Inflammatory macrophage treated with lipopolysaccharide for 1 hour (primary cell): ENCODE measurements at regions not wholly inside any gene's neighbourhood (a gene's known extent, or its start where the extent isn't known, plus 50 kb on each side); places are given as distances from the start of the nearest gene placed in this dataset.

ENCODE experiments used
- DNase-seq, 2 donors: peaks; one replicate each; pipeline ENCODE4 v3.0.0-alpha.2; 2020 to 2022

GRCh38 chr11:43545610-43546009, 134.9 kb upstream of the HSD17B12 start:
- no peak for DNase-seq

- DNase-seq: no peak
These were observed 133.7 kb upstream of the HSD17B12 start for GRCh38 chr11:43546561-43547429.

GRCh38 chr11:43547430-43547831, 133.1 kb upstream of the HSD17B12 start:
- no peak for DNase-seq

- no peak for DNase-seq
These were observed 132.6 kb upstream of the HSD17B12 start for GRCh38 chr11:43547889-43548381.

- DNase-seq: peak; percentile 13 to 21
These were observed 131.6 kb upstream of the HSD17B12 start for GRCh38 chr11:43548916-43549315.

GRCh38 chr11:43549624-43550023, 130.9 kb upstream of the HSD17B12 start:
- no peak for DNase-seq

GRCh38 chr11:43550714-43551113, 129.8 kb upstream of the HSD17B12 start:
- no peak for DNase-seq

GRCh38 chr11:43554148-43554473, 126.4 kb upstream of the HSD17B12 start:
- no peak for DNase-seq

GRCh38 chr11:43555186-43555585, 125.4 kb upstream of the HSD17B12 start:
- no peak for DNase-seq

- no peak for DNase-seq
These were observed 124.5 kb upstream of the HSD17B12 start for GRCh38 chr11:43555816-43556611.

GRCh38 chr11:43556612-43557375, 123.7 kb upstream of the HSD17B12 start:
- no peak for DNase-seq

- no peak for DNase-seq
These were observed 122.9 kb upstream of the HSD17B12 start for GRCh38 chr11:43557553-43558110.

GRCh38 chr11:43558146-43558545, 122.4 kb upstream of the HSD17B12 start:
- DNase-seq: no peak

GRCh38 chr11:43558556-43559127, 121.9 kb upstream of the HSD17B12 start:
- no peak for DNase-seq

- DNase-seq: no peak
These were observed 118.7 kb upstream of the HSD17B12 start for GRCh38 chr11:43561832-43562231.

- peak in 1 of 2 donors; percentile 68 for DNase-seq
These were observed 113.1 kb upstream of the HSD17B12 start for GRCh38 chr11:43567396-43567975.

- no peak for DNase-seq
These were observed 107.3 kb upstream of the HSD17B12 start for GRCh38 chr11:43573233-43573632.

- DNase-seq: no peak
These were observed 106.7 kb upstream of the HSD17B12 start for GRCh38 chr11:43573873-43574272.

GRCh38 chr11:43574411-43574810, 106.1 kb upstream of the HSD17B12 start:
- DNase-seq: no peak

GRCh38 chr11:43574949-43575912, 105.3 kb upstream of the HSD17B12 start:
- peak in 1 of 2 donors; percentile 27 for DNase-seq

- no peak for DNase-seq
These were observed 104.6 kb upstream of the HSD17B12 start for GRCh38 chr11:43575913-43576310.
